Liver (tissue), 3 donors: ENCODE measurements at regions not wholly inside any gene's neighbourhood (a gene's known extent, or its start where the extent isn't known, plus 50 kb on each side); places are given as distances from the start of the nearest gene placed in this dataset.

ENCODE experiments used
- CTCF ChIP-seq: fragments of 150-350 bp; IDR thresholded peaks from 2 replicates; pipeline ENCODE4 v1.5.1; 2017; ENCODE audit warnings: improper control_type of control experiment, low read depth, low read length; ENCODE audit not compliant: missing input control
- EGR1 ChIP-seq, 2 donors: IDR thresholded peaks; 2 replicates each; pipeline ENCODE4 v1.6.1; 2016 to 2018; ENCODE audit warnings: antibody characterized with exemption in 2 of 2, low read depth in 2 of 2
- FOXA1 ChIP-seq: IDR thresholded peaks from 2 replicates; pipeline ENCODE4 v1.6.1; 2016; ENCODE audit warnings: antibody characterized with exemption
- HNF4A ChIP-seq, 2 donors: conservative IDR thresholded peaks; 2 replicates each; pipeline ENCODE4 v1.6.1; 2016; ENCODE audit warnings: antibody characterized with exemption in 2 of 2, mild to moderate bottlenecking in 2 of 2
- HNF4G ChIP-seq: IDR thresholded peaks from 2 replicates; pipeline ENCODE4 v1.6.1; 2016; ENCODE audit warnings: antibody characterized with exemption
- JUND ChIP-seq, 2 donors: IDR thresholded peaks; 2 replicates each; pipeline ENCODE4 v1.6.1; 2016; ENCODE audit warnings: antibody characterized with exemption in 2 of 2
- MAX ChIP-seq: IDR thresholded peaks from 2 replicates; pipeline ENCODE4 v1.6.1; 2016; ENCODE audit warnings: antibody characterized with exemption
- RAD21 ChIP-seq, 2 donors: IDR thresholded peaks; 2 replicates each; pipeline ENCODE4 v1.6.1; 2016; ENCODE audit warnings: antibody characterized with exemption in 2 of 2, mild to moderate bottlenecking in 2 of 2
- REST ChIP-seq: IDR thresholded peaks from 2 replicates; pipeline ENCODE4 v1.6.1; 2016; ENCODE audit warnings: antibody characterized with exemption, mild to moderate bottlenecking
- SP1 ChIP-seq: IDR thresholded peaks from 2 replicates; pipeline ENCODE4 v1.6.1; 2018; ENCODE audit warnings: antibody characterized with exemption, mild to moderate bottlenecking
- YY1 ChIP-seq: IDR thresholded peaks from 2 replicates; pipeline ENCODE4 v1.6.1; 2016; ENCODE audit warnings: antibody characterized with exemption, mild to moderate bottlenecking
- TF ChIP-seq, protein P1 (sequence below): IDR thresholded peaks from 2 replicates; pipeline ENCODE4 v1.6.1; 2016; ENCODE audit warnings: antibody characterized with exemption
- donor health status: healthy.
- donor health status: healthy.

- TF ChIP-seq FOXA1, result no peak
- TF ChIP-seq CTCF, result no peak
- no peak for TF ChIP-seq MAX
- TF ChIP-seq EGR1 (IDR thresholded peaks at IDR 0.05; ENCODE audit: low read depth in 2 of 2), result no peak
- no peak for TF ChIP-seq RAD21 (IDR thresholded peaks at IDR 0.05)
- no peak for TF ChIP-seq REST
- no peak for TF ChIP-seq SP1
- TF ChIP-seq YY1, result no peak
- no peak for TF ChIP-seq HNF4G
- TF ChIP-seq JUND (IDR thresholded peaks at IDR 0.05), result no peak
- no peak for TF ChIP-seq HNF4A (conservative IDR thresholded peaks at IDR 0.05)
- TF ChIP-seq, protein P1, sequence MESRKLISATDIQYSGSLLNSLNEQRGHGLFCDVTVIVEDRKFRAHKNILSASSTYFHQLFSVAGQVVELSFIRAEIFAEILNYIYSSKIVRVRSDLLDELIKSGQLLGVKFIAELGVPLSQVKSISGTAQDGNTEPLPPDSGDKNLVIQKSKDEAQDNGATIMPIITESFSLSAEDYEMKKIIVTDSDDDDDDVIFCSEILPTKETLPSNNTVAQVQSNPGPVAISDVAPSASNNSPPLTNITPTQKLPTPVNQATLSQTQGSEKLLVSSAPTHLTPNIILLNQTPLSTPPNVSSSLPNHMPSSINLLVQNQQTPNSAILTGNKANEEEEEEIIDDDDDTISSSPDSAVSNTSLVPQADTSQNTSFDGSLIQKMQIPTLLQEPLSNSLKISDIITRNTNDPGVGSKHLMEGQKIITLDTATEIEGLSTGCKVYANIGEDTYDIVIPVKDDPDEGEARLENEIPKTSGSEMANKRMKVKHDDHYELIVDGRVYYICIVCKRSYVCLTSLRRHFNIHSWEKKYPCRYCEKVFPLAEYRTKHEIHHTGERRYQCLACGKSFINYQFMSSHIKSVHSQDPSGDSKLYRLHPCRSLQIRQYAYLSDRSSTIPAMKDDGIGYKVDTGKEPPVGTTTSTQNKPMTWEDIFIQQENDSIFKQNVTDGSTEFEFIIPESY, result no peak
These were observed 131.5 kb upstream of the TMCC3 start for GRCh38 chr12:94781835-94782234.
